MM.1S (cell line): ENCODE measurements at regions not wholly inside any gene's neighbourhood (a gene's known extent, or its start where the extent isn't known, plus 50 kb on each side); places are given as distances from the start of the nearest gene placed in this dataset.

Experiments
- DNase-seq: peaks from one replicate; pipeline ENCODE4 v3.0.0-alpha.2; 2015
- H2AFZ ChIP-seq: fragments of 300-600 bp; sonication (generic); 2 replicates; pipeline ENCODE4 v1.6.0; 2016; ENCODE audit warnings: antibody characterized with exemption, low read length
- H3F3A ChIP-seq: fragments of 300-600 bp; sonication (generic); 2 replicates; pipeline ENCODE4 v1.6.1; 2016; ENCODE audit warnings: mild to moderate bottlenecking, antibody characterized with exemption, low read length, moderate library complexity, mixed read lengths; ENCODE audit not compliant: insufficient read depth
- H3K27ac ChIP-seq: fragments of 300-600 bp; sonication (generic); 2 replicates; pipeline ENCODE4 v1.5.1; 2016; ENCODE audit warnings: mild to moderate bottlenecking, low read length
- H3K27me3 ChIP-seq: fragments of 300-600 bp; sonication (generic); replicated peaks from 2 replicates; pipeline ENCODE4 v1.6.0; 2016; ENCODE audit warnings: low read length; ENCODE audit not compliant: insufficient read depth
- H3K36me3 ChIP-seq: fragments of 300-600 bp; sonication (generic); replicated peaks from 2 replicates; pipeline ENCODE4 v1.6.1; 2016; ENCODE audit warnings: mild to moderate bottlenecking, low read length, mixed read lengths; ENCODE audit not compliant: insufficient read depth
- H3K4me1 ChIP-seq: fragments of 300-600 bp; sonication (generic); 2 replicates; pipeline ENCODE4 v1.6.1; 2016; ENCODE audit warnings: low read length, mixed read lengths
- H3K4me2 ChIP-seq: fragments of 300-600 bp; sonication (generic); 2 replicates; pipeline ENCODE4 v1.6.0; 2016; ENCODE audit warnings: low read depth, low read length
- H3K4me3 ChIP-seq: fragments of 300-600 bp; sonication (generic); 2 replicates; pipeline ENCODE4 v1.5.1; 2016; ENCODE audit warnings: low read length, mixed read lengths
- H3K79me2 ChIP-seq: fragments of 300-600 bp; sonication (generic); 2 replicates; pipeline ENCODE4 v1.6.1; 2016; ENCODE audit warnings: mixed run types, low read length, mixed read lengths
- H3K9ac ChIP-seq: fragments of 300-600 bp; sonication (generic); 2 replicates; pipeline ENCODE4 v1.6.1; 2016; ENCODE audit warnings: low read length, mixed read lengths
- H3K9me2 ChIP-seq: fragments of 300-600 bp; sonication (generic); replicated peaks from 2 replicates; pipeline ENCODE4 v1.6.1; 2016; ENCODE audit warnings: mild to moderate bottlenecking, low read length, mixed read lengths; ENCODE audit not compliant: insufficient read depth
- H3K9me3 ChIP-seq: fragments of 300-600 bp; sonication (generic); replicated peaks from 2 replicates; pipeline ENCODE4 v1.6.1; 2016; ENCODE audit warnings: mild to moderate bottlenecking, low read length, mixed read lengths; ENCODE audit not compliant: insufficient read depth
- H4K20me1 ChIP-seq: fragments of 300-600 bp; sonication (generic); 2 replicates; pipeline ENCODE4 v1.6.1; 2016; ENCODE audit warnings: mild to moderate bottlenecking, low read length, moderate library complexity, mixed read lengths; ENCODE audit not compliant: insufficient read depth
- CTCF ChIP-seq: fragments of 300-600 bp; sonication (generic); IDR thresholded peaks from 2 replicates; pipeline ENCODE4 v1.5.1; 2016; ENCODE audit warnings: antibody characterized with exemption, low read length, mixed read lengths
- EZH2 ChIP-seq: fragments of 300-600 bp; sonication (generic); optimal IDR thresholded peaks from 2 replicates; pipeline ENCODE3; 2017; ENCODE audit warnings: low read depth, mild to moderate bottlenecking, antibody characterized with exemption, low read length, mixed read lengths
- EZH2phosphoT487 ChIP-seq: fragments of 300-600 bp; sonication (generic); IDR thresholded peaks from 2 replicates; pipeline ENCODE4 v1.6.1; 2018; ENCODE audit warnings: antibody characterized with exemption, low read length

- Histone ChIP-seq H3K79me2 (no peaks in the 10 kb centered on the region), H3K36me3 (no peaks in the 10 kb centered on the region), H3K4me2 (no peak overlapping the region), H3K9ac (no peak overlapping the region), H3K4me1 (no peaks in the 10 kb centered on the region), H2AFZ (no peak overlapping the region), H3K27ac (no peak overlapping the region), H3F3A (no peaks in the 10 kb centered on the region), H3K4me3 (no peak overlapping the region), H3K9me2 (no peaks in the 10 kb centered on the region), H3K27me3 (no peaks in the 10 kb centered on the region), H4K20me1 (no peaks in the 10 kb centered on the region), H3K9me3 (no peaks in the 10 kb centered on the region)
- no peak for DNase-seq
- no peak for TF ChIP-seq EZH2phosphoT487
- no peak for TF ChIP-seq EZH2
- TF ChIP-seq CTCF = no peak
These were observed 377.5 kb upstream of the PIK3C3 start for GRCh38 chr18:41577529-41577928.

GRCh38 chr18:41576643-41577042, 378.4 kb upstream of the PIK3C3 start:
- H3K4me3 ChIP-seq = no peak overlapping the region
- no peak overlapping the region for H3K9ac ChIP-seq
- no peaks in the 10 kb centered on the region for H3K9me2 ChIP-seq
- H3F3A ChIP-seq = no peaks in the 10 kb centered on the region
- TF ChIP-seq EZH2 = no peak
- TF ChIP-seq CTCF = no peak
- TF ChIP-seq EZH2phosphoT487 = no peak
- H3K4me2 ChIP-seq = no peak overlapping the region
- no peaks in the 10 kb centered on the region for H3K4me1 ChIP-seq
- H3K9me3 ChIP-seq = no peaks in the 10 kb centered on the region
- no peaks in the 10 kb centered on the region for H3K79me2 ChIP-seq
- H3K36me3 ChIP-seq = no peaks in the 10 kb centered on the region
- H2AFZ ChIP-seq = no peak overlapping the region
- H3K27me3 ChIP-seq = no peaks in the 10 kb centered on the region
- no peak for DNase-seq
- H4K20me1 ChIP-seq = no peaks in the 10 kb centered on the region
- no peak overlapping the region for H3K27ac ChIP-seq

GRCh38 chr18:41569867-41570266, 385.2 kb upstream of the PIK3C3 start:
- Histone ChIP-seq H2AFZ (no peak overlapping the region), H3K4me2 (no peak overlapping the region), H3K9me3 (no peaks in the 10 kb centered on the region), H3K36me3 (no peaks in the 10 kb centered on the region), H3K4me1 (no peaks in the 10 kb centered on the region), H3K79me2 (no peaks in the 10 kb centered on the region), H4K20me1 (no peaks in the 10 kb centered on the region), H3K4me3 (no peak overlapping the region), H3F3A (no peaks in the 10 kb centered on the region), H3K27me3 (no peaks in the 10 kb centered on the region), H3K9ac (no peak overlapping the region), H3K27ac (no peak overlapping the region), H3K9me2 (no peaks in the 10 kb centered on the region)
- no peak for DNase-seq
- TF ChIP-seq EZH2phosphoT487 = no peak
- no peak for TF ChIP-seq CTCF
- no peak for TF ChIP-seq EZH2

- no peaks in the 10 kb centered on the region for H3K36me3 ChIP-seq
- no peaks in the 10 kb centered on the region for H3K4me1 ChIP-seq
- no peak overlapping the region for H3K27ac ChIP-seq
- no peak overlapping the region for H3K9ac ChIP-seq
- H3K4me2 ChIP-seq = no peak overlapping the region
- no peaks in the 10 kb centered on the region for H3K9me3 ChIP-seq
- H2AFZ ChIP-seq = no peak overlapping the region
- DNase-seq = no peak
- no peak overlapping the region for H3K4me3 ChIP-seq
- H3K79me2 ChIP-seq = no peaks in the 10 kb centered on the region
- H3F3A ChIP-seq = no peaks in the 10 kb centered on the region
- no peak for TF ChIP-seq EZH2
- no peaks in the 10 kb centered on the region for H3K27me3 ChIP-seq
- no peaks in the 10 kb centered on the region for H3K9me2 ChIP-seq
- H4K20me1 ChIP-seq = no peaks in the 10 kb centered on the region
These were observed 393.1 kb upstream of the PIK3C3 start for GRCh38 chr18:41561961-41562360.
